ENCODE measurements at regions not wholly inside any gene's neighbourhood (a gene's known extent, or its start where the extent isn't known, plus 50 kb on each side); places are given as distances from the start of the nearest gene placed in this dataset.

DNA sequence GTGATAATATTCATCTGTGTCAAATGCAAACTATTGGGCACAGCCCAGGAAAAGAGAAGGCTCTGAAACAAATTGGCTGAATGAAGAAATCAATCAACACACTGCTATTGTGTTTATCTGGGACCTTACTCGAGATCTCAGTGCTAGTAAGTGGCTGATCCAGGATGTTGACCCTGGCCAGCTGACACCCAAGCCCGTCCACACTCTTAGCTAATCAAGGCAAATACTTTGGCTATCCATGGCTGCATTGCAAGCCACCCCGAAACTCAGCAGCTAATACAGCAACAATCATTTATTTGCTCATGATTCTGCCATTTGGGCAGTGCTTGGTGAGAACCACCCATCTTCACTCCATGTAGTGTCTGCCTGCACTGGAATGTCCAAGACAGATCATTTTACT lies 74.1 kb upstream of the UBE3A start (continued):
- no peak for TF ChIP-seq CREB1 (CRISPR knock-in tag; IDR thresholded peaks at IDR 0.05; ENCODE audit: low read depth)
- TF ChIP-seq, protein P1, sequence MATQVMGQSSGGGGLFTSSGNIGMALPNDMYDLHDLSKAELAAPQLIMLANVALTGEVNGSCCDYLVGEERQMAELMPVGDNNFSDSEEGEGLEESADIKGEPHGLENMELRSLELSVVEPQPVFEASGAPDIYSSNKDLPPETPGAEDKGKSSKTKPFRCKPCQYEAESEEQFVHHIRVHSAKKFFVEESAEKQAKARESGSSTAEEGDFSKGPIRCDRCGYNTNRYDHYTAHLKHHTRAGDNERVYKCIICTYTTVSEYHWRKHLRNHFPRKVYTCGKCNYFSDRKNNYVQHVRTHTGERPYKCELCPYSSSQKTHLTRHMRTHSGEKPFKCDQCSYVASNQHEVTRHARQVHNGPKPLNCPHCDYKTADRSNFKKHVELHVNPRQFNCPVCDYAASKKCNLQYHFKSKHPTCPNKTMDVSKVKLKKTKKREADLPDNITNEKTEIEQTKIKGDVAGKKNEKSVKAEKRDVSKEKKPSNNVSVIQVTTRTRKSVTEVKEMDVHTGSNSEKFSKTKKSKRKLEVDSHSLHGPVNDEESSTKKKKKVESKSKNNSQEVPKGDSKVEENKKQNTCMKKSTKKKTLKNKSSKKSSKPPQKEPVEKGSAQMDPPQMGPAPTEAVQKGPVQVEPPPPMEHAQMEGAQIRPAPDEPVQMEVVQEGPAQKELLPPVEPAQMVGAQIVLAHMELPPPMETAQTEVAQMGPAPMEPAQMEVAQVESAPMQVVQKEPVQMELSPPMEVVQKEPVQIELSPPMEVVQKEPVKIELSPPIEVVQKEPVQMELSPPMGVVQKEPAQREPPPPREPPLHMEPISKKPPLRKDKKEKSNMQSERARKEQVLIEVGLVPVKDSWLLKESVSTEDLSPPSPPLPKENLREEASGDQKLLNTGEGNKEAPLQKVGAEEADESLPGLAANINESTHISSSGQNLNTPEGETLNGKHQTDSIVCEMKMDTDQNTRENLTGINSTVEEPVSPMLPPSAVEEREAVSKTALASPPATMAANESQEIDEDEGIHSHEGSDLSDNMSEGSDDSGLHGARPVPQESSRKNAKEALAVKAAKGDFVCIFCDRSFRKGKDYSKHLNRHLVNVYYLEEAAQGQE (IDR thresholded peaks at IDR 0.05; ENCODE audit: unreplicated experiment) = no peak
- TF ChIP-seq, protein P2, sequence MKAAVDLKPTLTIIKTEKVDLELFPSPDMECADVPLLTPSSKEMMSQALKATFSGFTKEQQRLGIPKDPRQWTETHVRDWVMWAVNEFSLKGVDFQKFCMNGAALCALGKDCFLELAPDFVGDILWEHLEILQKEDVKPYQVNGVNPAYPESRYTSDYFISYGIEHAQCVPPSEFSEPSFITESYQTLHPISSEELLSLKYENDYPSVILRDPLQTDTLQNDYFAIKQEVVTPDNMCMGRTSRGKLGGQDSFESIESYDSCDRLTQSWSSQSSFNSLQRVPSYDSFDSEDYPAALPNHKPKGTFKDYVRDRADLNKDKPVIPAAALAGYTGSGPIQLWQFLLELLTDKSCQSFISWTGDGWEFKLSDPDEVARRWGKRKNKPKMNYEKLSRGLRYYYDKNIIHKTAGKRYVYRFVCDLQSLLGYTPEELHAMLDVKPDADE (IDR thresholded peaks at IDR 0.05) = no peak
- no peak for TF ChIP-seq STAT1 (IDR thresholded peaks at IDR 0.05; ENCODE audit: unreplicated experiment)
- no peak for TF ChIP-seq EZH2 (IDR thresholded peaks at IDR 0.05; ENCODE audit: low read depth, unreplicated experiment)
- TF ChIP-seq, protein P3, sequence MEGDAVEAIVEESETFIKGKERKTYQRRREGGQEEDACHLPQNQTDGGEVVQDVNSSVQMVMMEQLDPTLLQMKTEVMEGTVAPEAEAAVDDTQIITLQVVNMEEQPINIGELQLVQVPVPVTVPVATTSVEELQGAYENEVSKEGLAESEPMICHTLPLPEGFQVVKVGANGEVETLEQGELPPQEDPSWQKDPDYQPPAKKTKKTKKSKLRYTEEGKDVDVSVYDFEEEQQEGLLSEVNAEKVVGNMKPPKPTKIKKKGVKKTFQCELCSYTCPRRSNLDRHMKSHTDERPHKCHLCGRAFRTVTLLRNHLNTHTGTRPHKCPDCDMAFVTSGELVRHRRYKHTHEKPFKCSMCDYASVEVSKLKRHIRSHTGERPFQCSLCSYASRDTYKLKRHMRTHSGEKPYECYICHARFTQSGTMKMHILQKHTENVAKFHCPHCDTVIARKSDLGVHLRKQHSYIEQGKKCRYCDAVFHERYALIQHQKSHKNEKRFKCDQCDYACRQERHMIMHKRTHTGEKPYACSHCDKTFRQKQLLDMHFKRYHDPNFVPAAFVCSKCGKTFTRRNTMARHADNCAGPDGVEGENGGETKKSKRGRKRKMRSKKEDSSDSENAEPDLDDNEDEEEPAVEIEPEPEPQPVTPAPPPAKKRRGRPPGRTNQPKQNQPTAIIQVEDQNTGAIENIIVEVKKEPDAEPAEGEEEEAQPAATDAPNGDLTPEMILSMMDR (conservative IDR thresholded peaks at IDR 0.05; ENCODE audit: low read depth in 2 of 2) = no peak
- no peak for TF ChIP-seq POLR2AphosphoS5 (IDR thresholded peaks at IDR 0.05; ENCODE audit: low read depth)
- no peak for TF ChIP-seq JUNB (IDR thresholded peaks at IDR 0.05; ENCODE audit: unreplicated experiment)
- no peak for TF ChIP-seq EZH2phosphoT487 (IDR thresholded peaks at IDR 0.05; ENCODE audit: unreplicated experiment)
- no peak for TF ChIP-seq ZNF114 (CRISPR knock-in tag; IDR thresholded peaks at IDR 0.05)

DNA sequence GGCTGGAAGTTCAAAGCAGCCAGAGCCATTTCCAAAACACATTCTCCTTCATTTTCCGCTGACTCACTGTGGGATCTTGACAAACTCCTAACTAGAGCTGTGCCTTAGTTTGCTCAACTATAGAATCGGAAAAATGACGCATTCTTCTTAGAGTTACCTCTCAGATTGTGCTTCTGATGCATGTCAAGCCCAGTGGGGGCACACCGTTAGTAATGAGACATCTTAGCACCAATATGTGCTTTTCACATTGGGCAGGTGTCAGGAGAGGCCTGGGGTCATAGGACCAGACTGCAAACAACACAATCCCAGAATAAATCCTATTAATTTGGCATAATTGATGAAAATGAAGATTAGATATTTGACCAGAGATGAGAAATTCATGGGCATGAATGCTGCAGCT lies 71.3 kb upstream of the UBE3A start:
- Histone ChIP-seq H3K27me3 (ENCODE audit: insufficient read depth) (no peaks in the 10 kb centered on the region), H3K79me2 (replicated peaks; ENCODE audit: insufficient read depth) (no peaks in the 10 kb centered on the region), H2AFZ (no peak overlapping the region), H4K20me1 (replicated peaks; ENCODE audit: insufficient read depth) (no peaks in the 10 kb centered on the region), H3K27ac (ENCODE audit: low read depth) (no peak overlapping the region), H3K9me2 (ENCODE audit: insufficient read depth) (peaks cover 6% of the 10 kb centered on the region; the same call in 1 of the 2 replicates), H3K4me1 (ENCODE audit: insufficient read depth) (peaks cover 19% of the 10 kb centered on the region), H3K36me3 (ENCODE audit: insufficient read depth) (no peaks in the 10 kb centered on the region), H3K4me3 (no peak overlapping the region), H3K4me2 (peak overlapping the region; percentile 13; the same call in 1 of the 2 replicates), H3F3A (replicated peaks; ENCODE audit: low read depth) (no peaks in the 10 kb centered on the region)
- H3K4me3 Mint-ChIP-seq = no peak overlapping the region
- H3K4me1 Mint-ChIP-seq = peaks cover 47% of the 10 kb centered on the region
- DNase-seq (ENCODE audit: low spot score) (no peak), ATAC-seq (no peak)
- TF ChIP-seq EZH2 (IDR thresholded peaks at IDR 0.05; ENCODE audit: low read depth, unreplicated experiment) = no peak
- TF ChIP-seq EZH2phosphoT487 (IDR thresholded peaks at IDR 0.05; ENCODE audit: unreplicated experiment) = no peak
- TF ChIP-seq, protein P4, sequence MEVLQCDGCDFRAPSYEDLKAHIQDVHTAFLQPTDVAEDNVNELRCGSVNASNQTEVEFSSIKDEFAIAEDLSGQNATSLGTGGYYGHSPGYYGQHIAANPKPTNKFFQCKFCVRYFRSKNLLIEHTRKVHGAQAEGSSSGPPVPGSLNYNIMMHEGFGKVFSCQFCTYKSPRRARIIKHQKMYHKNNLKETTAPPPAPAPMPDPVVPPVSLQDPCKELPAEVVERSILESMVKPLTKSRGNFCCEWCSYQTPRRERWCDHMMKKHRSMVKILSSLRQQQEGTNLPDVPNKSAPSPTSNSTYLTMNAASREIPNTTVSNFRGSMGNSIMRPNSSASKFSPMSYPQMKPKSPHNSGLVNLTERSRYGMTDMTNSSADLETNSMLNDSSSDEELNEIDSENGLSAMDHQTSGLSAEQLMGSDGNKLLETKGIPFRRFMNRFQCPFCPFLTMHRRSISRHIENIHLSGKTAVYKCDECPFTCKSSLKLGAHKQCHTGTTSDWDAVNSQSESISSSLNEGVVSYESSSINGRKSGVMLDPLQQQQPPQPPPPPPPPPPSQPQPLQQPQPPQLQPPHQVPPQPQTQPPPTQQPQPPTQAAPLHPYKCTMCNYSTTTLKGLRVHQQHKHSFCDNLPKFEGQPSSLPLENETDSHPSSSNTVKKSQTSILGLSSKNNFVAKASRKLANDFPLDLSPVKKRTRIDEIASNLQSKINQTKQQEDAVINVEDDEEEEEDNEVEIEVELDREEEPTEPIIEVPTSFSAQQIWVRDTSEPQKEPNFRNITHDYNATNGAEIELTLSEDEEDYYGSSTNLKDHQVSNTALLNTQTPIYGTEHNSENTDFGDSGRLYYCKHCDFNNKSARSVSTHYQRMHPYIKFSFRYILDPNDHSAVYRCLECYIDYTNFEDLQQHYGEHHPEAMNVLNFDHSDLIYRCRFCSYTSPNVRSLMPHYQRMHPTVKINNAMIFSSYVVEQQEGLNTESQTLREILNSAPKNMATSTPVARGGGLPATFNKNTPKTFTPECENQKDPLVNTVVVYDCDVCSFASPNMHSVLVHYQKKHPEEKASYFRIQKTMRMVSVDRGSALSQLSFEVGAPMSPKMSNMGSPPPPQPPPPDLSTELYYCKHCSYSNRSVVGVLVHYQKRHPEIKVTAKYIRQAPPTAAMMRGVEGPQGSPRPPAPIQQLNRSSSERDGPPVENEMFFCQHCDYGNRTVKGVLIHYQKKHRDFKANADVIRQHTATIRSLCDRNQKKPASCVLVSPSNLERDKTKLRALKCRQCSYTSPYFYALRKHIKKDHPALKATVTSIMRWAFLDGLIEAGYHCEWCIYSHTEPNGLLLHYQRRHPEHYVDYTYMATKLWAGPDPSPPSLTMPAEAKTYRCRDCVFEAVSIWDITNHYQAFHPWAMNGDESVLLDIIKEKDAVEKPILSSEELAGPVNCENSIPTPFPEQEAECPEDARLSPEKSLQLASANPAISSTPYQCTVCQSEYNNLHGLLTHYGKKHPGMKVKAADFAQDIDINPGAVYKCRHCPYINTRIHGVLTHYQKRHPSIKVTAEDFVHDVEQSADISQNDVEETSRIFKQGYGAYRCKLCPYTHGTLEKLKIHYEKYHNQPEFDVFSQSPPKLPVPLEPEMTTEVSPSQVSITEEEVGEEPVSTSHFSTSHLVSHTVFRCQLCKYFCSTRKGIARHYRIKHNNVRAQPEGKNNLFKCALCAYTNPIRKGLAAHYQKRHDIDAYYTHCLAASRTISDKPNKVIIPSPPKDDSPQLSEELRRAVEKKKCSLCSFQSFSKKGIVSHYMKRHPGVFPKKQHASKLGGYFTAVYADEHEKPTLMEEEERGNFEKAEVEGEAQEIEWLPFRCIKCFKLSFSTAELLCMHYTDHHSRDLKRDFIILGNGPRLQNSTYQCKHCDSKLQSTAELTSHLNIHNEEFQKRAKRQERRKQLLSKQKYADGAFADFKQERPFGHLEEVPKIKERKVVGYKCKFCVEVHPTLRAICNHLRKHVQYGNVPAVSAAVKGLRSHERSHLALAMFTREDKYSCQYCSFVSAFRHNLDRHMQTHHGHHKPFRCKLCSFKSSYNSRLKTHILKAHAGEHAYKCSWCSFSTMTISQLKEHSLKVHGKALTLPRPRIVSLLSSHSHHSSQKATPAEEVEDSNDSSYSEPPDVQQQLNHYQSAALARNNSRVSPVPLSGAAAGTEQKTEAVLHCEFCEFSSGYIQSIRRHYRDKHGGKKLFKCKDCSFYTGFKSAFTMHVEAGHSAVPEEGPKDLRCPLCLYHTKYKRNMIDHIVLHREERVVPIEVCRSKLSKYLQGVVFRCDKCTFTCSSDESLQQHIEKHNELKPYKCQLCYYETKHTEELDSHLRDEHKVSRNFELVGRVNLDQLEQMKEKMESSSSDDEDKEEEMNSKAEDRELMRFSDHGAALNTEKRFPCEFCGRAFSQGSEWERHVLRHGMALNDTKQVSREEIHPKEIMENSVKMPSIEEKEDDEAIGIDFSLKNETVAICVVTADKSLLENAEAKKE (CRISPR knock-in tag; IDR thresholded peaks at IDR 0.05) = no peak
- TF ChIP-seq POLR2AphosphoS5 (IDR thresholded peaks at IDR 0.05; ENCODE audit: low read depth) = no peak
- no peak for TF ChIP-seq ZNF114 (CRISPR knock-in tag; IDR thresholded peaks at IDR 0.05)
- no peak for TF ChIP-seq CREB1 (CRISPR knock-in tag; IDR thresholded peaks at IDR 0.05; ENCODE audit: low read depth)
- no peaks in the 10 kb centered on the region; the same call in 2 of the 3 replicates for H3K36me3 Mint-ChIP-seq (ENCODE audit: low read depth)
- H3K27ac Mint-ChIP-seq = peak overlapping the region; percentile 63
- no peaks in the 10 kb centered on the region; the same call in 2 of the 3 replicates for H3K9me3 Mint-ChIP-seq
- H3K27me3 Mint-ChIP-seq (ENCODE audit: insufficient read depth, low read depth, poor library complexity) = peaks cover 2% of the 10 kb centered on the region

Measured in GM23338 (cell line).